ENCODE measurements at regions not wholly inside any gene's neighbourhood (a gene's known extent, or its start where the extent isn't known, plus 50 kb on each side); places are given as distances from the start of the nearest gene placed in this dataset.

- Histone ChIP-seq H3K18ac (ENCODE audit: low read length) (no peak overlapping the region), H3K4me3 (ENCODE audit: low read length in 2 of 2) (no peak overlapping the region), H3K4me1 (ENCODE audit: control insufficient read depth in 2 of 2, insufficient read depth in 1 of 2, low read depth in 1 of 2, low read length in 2 of 2) (peaks cover 0 to 3% of the 10 kb centered on the region in 2 donors), H2BK5ac (ENCODE audit: low read length) (no peak overlapping the region), H2BK120ac (ENCODE audit: low read depth, low read length) (no peak overlapping the region), H3K27me3 (ENCODE audit: control insufficient read depth in 3 of 3, insufficient read depth in 3 of 3, low read depth in 1 of 3, low read length in 3 of 3) (no peaks in the 10 kb centered on the region), H3K9me3 (replicated peaks in 1 of 2; ENCODE audit: control insufficient read depth in 2 of 2, insufficient read depth in 1 of 2, low read depth in 1 of 2, low read length in 2 of 2) (no peaks in the 10 kb centered on the region), H4K91ac (ENCODE audit: low read depth, low read length, poor library complexity) (no peak overlapping the region), H2AK5ac (ENCODE audit: low read depth, low read length) (no peak overlapping the region), H3K4me2 (ENCODE audit: insufficient read depth, low read length, poor library complexity, severe bottlenecking) (no peak overlapping the region), H2AFZ (ENCODE audit: low read length) (no peak overlapping the region), H2BK12ac (ENCODE audit: low read length) (no peak overlapping the region), H3K9ac (ENCODE audit: low read depth, low read length, poor library complexity) (no peak overlapping the region), H2BK15ac (ENCODE audit: low read length) (no peak overlapping the region), H4K8ac (ENCODE audit: low read depth, low read length) (no peak overlapping the region), H3K4ac (ENCODE audit: low read length) (no peak overlapping the region), H3K36me3 (replicated peaks in 1 of 2; ENCODE audit: control insufficient read depth in 2 of 2, insufficient read depth in 2 of 2, low read length in 2 of 2) (no peaks in the 10 kb centered on the region), H3K14ac (ENCODE audit: low read length) (no peak overlapping the region), H3K23ac (ENCODE audit: low read depth, low read length, poor library complexity) (no peak overlapping the region), H3K27ac (replicated peaks; ENCODE audit: low read length) (no peak overlapping the region), H3K79me1 (ENCODE audit: low read depth, low read length) (no peaks in the 10 kb centered on the region)
- DNase-seq (ENCODE audit: low spot score): no peak
- no CpG with 5 or more reads among the region's 1 CpG for WGBS, 2 donors (ENCODE audit: extremely low coverage in 2 of 2, insufficient read length in 2 of 2, insufficient replicate concordance in 1 of 2)
Measured at GRCh38 chr12:75937486-75937885, 94.1 kb downstream of the PHLDA1 start.

- Histone ChIP-seq H3K4me3 (ENCODE audit: low read length in 2 of 2) (no peak overlapping the region), H3K4me1 (ENCODE audit: control insufficient read depth in 2 of 2, insufficient read depth in 1 of 2, low read depth in 1 of 2, low read length in 2 of 2) (peaks cover 0 to 3% of the 10 kb centered on the region in 2 donors), H3K4me2 (ENCODE audit: insufficient read depth, low read length, poor library complexity, severe bottlenecking) (no peak overlapping the region), H3K79me1 (ENCODE audit: low read depth, low read length) (no peaks in the 10 kb centered on the region), H3K27ac (replicated peaks; ENCODE audit: low read length) (no peak overlapping the region), H3K9ac (ENCODE audit: low read depth, low read length, poor library complexity) (no peak overlapping the region), H3K23ac (ENCODE audit: low read depth, low read length, poor library complexity) (no peak overlapping the region), H2BK12ac (ENCODE audit: low read length) (no peak overlapping the region), H2AK5ac (ENCODE audit: low read depth, low read length) (no peak overlapping the region), H3K4ac (ENCODE audit: low read length) (no peak overlapping the region), H2AFZ (ENCODE audit: low read length) (peak overlapping the region; percentile 5), H3K27me3 (ENCODE audit: control insufficient read depth in 3 of 3, insufficient read depth in 3 of 3, low read depth in 1 of 3, low read length in 3 of 3) (no peaks in the 10 kb centered on the region), H4K8ac (ENCODE audit: low read depth, low read length) (no peak overlapping the region), H3K14ac (ENCODE audit: low read length) (no peak overlapping the region), H2BK120ac (ENCODE audit: low read depth, low read length) (no peak overlapping the region), H3K9me3 (replicated peaks in 1 of 2; ENCODE audit: control insufficient read depth in 2 of 2, insufficient read depth in 1 of 2, low read depth in 1 of 2, low read length in 2 of 2) (no peaks in the 10 kb centered on the region), H2BK5ac (ENCODE audit: low read length) (no peak overlapping the region), H3K18ac (ENCODE audit: low read length) (no peak overlapping the region), H4K91ac (ENCODE audit: low read depth, low read length, poor library complexity) (no peak overlapping the region), H2BK15ac (ENCODE audit: low read length) (no peak overlapping the region), H3K36me3 (replicated peaks in 1 of 2; ENCODE audit: control insufficient read depth in 2 of 2, insufficient read depth in 2 of 2, low read length in 2 of 2) (no peaks in the 10 kb centered on the region)
- no CpG with 5 or more reads among the region's 5 CpGs for WGBS, 2 donors (ENCODE audit: extremely low coverage in 2 of 2, insufficient read length in 2 of 2, insufficient replicate concordance in 1 of 2)
- DNase-seq (ENCODE audit: low spot score): no peak
Measured at GRCh38 chr12:75936515-75937440, 94.8 kb downstream of the PHLDA1 start.

- no peak overlapping the region for H3K4me3 ChIP-seq (ENCODE audit: low read length in 2 of 2)
- no peak for DNase-seq (ENCODE audit: low spot score)
- WGBS, 2 donors (ENCODE audit: extremely low coverage in 2 of 2, insufficient read length in 2 of 2, insufficient replicate concordance in 1 of 2): no CpG with 5 or more reads among the region's 3 CpGs
- H3K14ac ChIP-seq (ENCODE audit: low read length): no peak overlapping the region
- H4K8ac ChIP-seq (ENCODE audit: low read depth, low read length): no peak overlapping the region
- no peak overlapping the region for H3K9ac ChIP-seq (ENCODE audit: low read depth, low read length, poor library complexity)
- no peak overlapping the region for H2AFZ ChIP-seq (ENCODE audit: low read length)
- H3K4me1 ChIP-seq (ENCODE audit: control insufficient read depth in 2 of 2, insufficient read depth in 1 of 2, low read depth in 1 of 2, low read length in 2 of 2): peaks cover 0 to 3% of the 10 kb centered on the region in 2 donors
- H3K4ac ChIP-seq (ENCODE audit: low read length): no peak overlapping the region
- H2BK120ac ChIP-seq (ENCODE audit: low read depth, low read length): no peak overlapping the region
- H2AK5ac ChIP-seq (ENCODE audit: low read depth, low read length): no peak overlapping the region
- no peaks in the 10 kb centered on the region for H3K79me1 ChIP-seq (ENCODE audit: low read depth, low read length)
- H2BK15ac ChIP-seq (ENCODE audit: low read length): no peak overlapping the region
- no peak overlapping the region for H2BK5ac ChIP-seq (ENCODE audit: low read length)
- no peaks in the 10 kb centered on the region for H3K36me3 ChIP-seq (replicated peaks in 1 of 2; ENCODE audit: control insufficient read depth in 2 of 2, insufficient read depth in 2 of 2, low read length in 2 of 2)
- no peaks in the 10 kb centered on the region for H3K9me3 ChIP-seq (replicated peaks in 1 of 2; ENCODE audit: control insufficient read depth in 2 of 2, insufficient read depth in 1 of 2, low read depth in 1 of 2, low read length in 2 of 2)
- no peak overlapping the region for H4K91ac ChIP-seq (ENCODE audit: low read depth, low read length, poor library complexity)
- no peak overlapping the region for H3K23ac ChIP-seq (ENCODE audit: low read depth, low read length, poor library complexity)
- no peak overlapping the region for H3K4me2 ChIP-seq (ENCODE audit: insufficient read depth, low read length, poor library complexity, severe bottlenecking)
- H3K27ac ChIP-seq (replicated peaks; ENCODE audit: low read length): no peak overlapping the region
- no peak overlapping the region for H3K18ac ChIP-seq (ENCODE audit: low read length)
- no peak overlapping the region for H2BK12ac ChIP-seq (ENCODE audit: low read length)
- H3K27me3 ChIP-seq (ENCODE audit: control insufficient read depth in 3 of 3, insufficient read depth in 3 of 3, low read depth in 1 of 3, low read length in 3 of 3): no peaks in the 10 kb centered on the region
Measured at GRCh38 chr12:75935539-75936242, 95.9 kb downstream of the PHLDA1 start.

- no peak overlapping the region for H3K18ac ChIP-seq (ENCODE audit: low read length)
- H2AK5ac ChIP-seq (ENCODE audit: low read depth, low read length): no peak overlapping the region
- DNase-seq (ENCODE audit: low spot score): no peak
- no peaks in the 10 kb centered on the region for H3K27me3 ChIP-seq (ENCODE audit: control insufficient read depth in 3 of 3, insufficient read depth in 3 of 3, low read depth in 1 of 3, low read length in 3 of 3)
- no peak overlapping the region for H4K8ac ChIP-seq (ENCODE audit: low read depth, low read length)
- no peak overlapping the region for H2BK5ac ChIP-seq (ENCODE audit: low read length)
- no peak overlapping the region for H3K27ac ChIP-seq (replicated peaks; ENCODE audit: low read length)
- no peak overlapping the region for H2BK15ac ChIP-seq (ENCODE audit: low read length)
- H3K36me3 ChIP-seq (replicated peaks in 1 of 2; ENCODE audit: control insufficient read depth in 2 of 2, insufficient read depth in 2 of 2, low read length in 2 of 2): no peaks in the 10 kb centered on the region
- no CpG with 5 or more reads among the region's 4 CpGs for WGBS, 2 donors (ENCODE audit: extremely low coverage in 2 of 2, insufficient read length in 2 of 2, insufficient replicate concordance in 1 of 2)
- H3K9ac ChIP-seq (ENCODE audit: low read depth, low read length, poor library complexity): no peak overlapping the region
- peaks cover 0 to 3% of the 10 kb centered on the region in 2 donors for H3K4me1 ChIP-seq (ENCODE audit: control insufficient read depth in 2 of 2, insufficient read depth in 1 of 2, low read depth in 1 of 2, low read length in 2 of 2)
- no peak overlapping the region for H2BK120ac ChIP-seq (ENCODE audit: low read depth, low read length)
- H3K79me1 ChIP-seq (ENCODE audit: low read depth, low read length): no peaks in the 10 kb centered on the region
- no peak overlapping the region for H3K4me3 ChIP-seq (ENCODE audit: low read length in 2 of 2)
- H4K91ac ChIP-seq (ENCODE audit: low read depth, low read length, poor library complexity): no peak overlapping the region
- H2BK12ac ChIP-seq (ENCODE audit: low read length): no peak overlapping the region
- H3K14ac ChIP-seq (ENCODE audit: low read length): no peak overlapping the region
- H3K4me2 ChIP-seq (ENCODE audit: insufficient read depth, low read length, poor library complexity, severe bottlenecking): no peak overlapping the region
- H3K23ac ChIP-seq (ENCODE audit: low read depth, low read length, poor library complexity): no peak overlapping the region
- H3K9me3 ChIP-seq (replicated peaks in 1 of 2; ENCODE audit: control insufficient read depth in 2 of 2, insufficient read depth in 1 of 2, low read depth in 1 of 2, low read length in 2 of 2): no peaks in the 10 kb centered on the region
- H2AFZ ChIP-seq (ENCODE audit: low read length): no peak overlapping the region
- H3K4ac ChIP-seq (ENCODE audit: low read length): no peak overlapping the region
Measured at GRCh38 chr12:75933101-75933500, 98.5 kb downstream of the PHLDA1 start.

Measured in neuronal stem cell (in vitro differentiated cells).